ENCODE measurements at regions not wholly inside any gene's neighbourhood (a gene's known extent, or its start where the extent isn't known, plus 50 kb on each side); places are given as distances from the start of the nearest gene placed in this dataset.
A peak's percentile ranks its signal among the peaks of the same experiment; 100 is the strongest.
"Not testable (repeated sequence)": the region's sequence is repeated elsewhere in the genome, so short reads cannot be mapped to it uniquely, and the experiment has no call there.

GRCh38 chr6:121791396-121792315 lies 356.2 kb downstream of the GJA1 start:
- Mint-ChIP-seq H3K9me3 (ENCODE audit: low read depth) (peaks cover 3% of the 10 kb centered on the region), H3K27me3 (ENCODE audit: low read depth) (no peaks in the 10 kb centered on the region), H3K4me1 (ENCODE audit: low read depth) (peaks cover 26% of the 10 kb centered on the region), H3K36me3 (ENCODE audit: low read depth) (peaks cover 2% of the 10 kb centered on the region), H3K4me3 (ENCODE audit: unreplicated experiment) (no peak overlapping the region), H3K27ac (ENCODE audit: unreplicated experiment) (no peak overlapping the region)
- DNase-seq (ENCODE audit: low spot score), result no peak
- TF ChIP-seq CTCF (IDR thresholded peaks at IDR 0.05), result peak; percentile 44

GRCh38 chr6:121794630-121795029 lies 359.2 kb downstream of the GJA1 start:
- peaks cover 15% of the 10 kb centered on the region for H3K9me3 Mint-ChIP-seq (ENCODE audit: low read depth)
- H3K4me1 Mint-ChIP-seq (ENCODE audit: low read depth), result peaks cover 32% of the 10 kb centered on the region
- DNase-seq (ENCODE audit: low spot score), result no peak
- H3K27me3 Mint-ChIP-seq (ENCODE audit: low read depth), result no peaks in the 10 kb centered on the region
- H3K27ac Mint-ChIP-seq (ENCODE audit: unreplicated experiment), result peak overlapping the region; percentile 83
- peaks cover 3% of the 10 kb centered on the region for H3K36me3 Mint-ChIP-seq (ENCODE audit: low read depth)
- no peak overlapping the region for H3K4me3 Mint-ChIP-seq (ENCODE audit: unreplicated experiment)
- TF ChIP-seq CTCF (IDR thresholded peaks at IDR 0.05), result no peak

GRCh38 chr6:121797598-121797997 lies 362.2 kb downstream of the GJA1 start:
- H3K27me3 Mint-ChIP-seq (ENCODE audit: low read depth); DNase-seq (ENCODE audit: low spot score); H3K4me3 Mint-ChIP-seq (ENCODE audit: unreplicated experiment); H3K36me3 Mint-ChIP-seq (ENCODE audit: low read depth): not testable (repeated sequence)
- peak overlapping the region; percentile 8 for H3K27ac Mint-ChIP-seq (ENCODE audit: unreplicated experiment)
- peaks cover 26% of the 10 kb centered on the region for H3K4me1 Mint-ChIP-seq (ENCODE audit: low read depth)
- peaks cover 31% of the 10 kb centered on the region for H3K9me3 Mint-ChIP-seq (ENCODE audit: low read depth)

GRCh38 chr6:121798126-121798525 lies 362.7 kb downstream of the GJA1 start:
- peak overlapping the region; percentile 8 for H3K27ac Mint-ChIP-seq (ENCODE audit: unreplicated experiment)
- not testable (repeated sequence) for H3K36me3 Mint-ChIP-seq (ENCODE audit: low read depth); H3K4me3 Mint-ChIP-seq (ENCODE audit: unreplicated experiment); H3K27me3 Mint-ChIP-seq (ENCODE audit: low read depth); DNase-seq (ENCODE audit: low spot score)
- peaks cover 35% of the 10 kb centered on the region for H3K9me3 Mint-ChIP-seq (ENCODE audit: low read depth)
- H3K4me1 Mint-ChIP-seq (ENCODE audit: low read depth), result peaks cover 26% of the 10 kb centered on the region

GRCh38 chr6:121799574-121799973 lies 364.1 kb downstream of the GJA1 start:
- Mint-ChIP-seq H3K4me1 (ENCODE audit: low read depth) (peaks cover 16% of the 10 kb centered on the region), H3K9me3 (ENCODE audit: low read depth) (peaks cover 35% of the 10 kb centered on the region), H3K27ac (ENCODE audit: unreplicated experiment) (no peak overlapping the region), H3K4me3 (ENCODE audit: unreplicated experiment) (no peak overlapping the region), H3K27me3 (ENCODE audit: low read depth) (no peaks in the 10 kb centered on the region), H3K36me3 (ENCODE audit: low read depth) (peaks cover 5% of the 10 kb centered on the region)
- DNase-seq (ENCODE audit: low spot score), result no peak
- no peak for TF ChIP-seq CTCF (IDR thresholded peaks at IDR 0.05)

GRCh38 chr6:121800047-121800446 lies 364.6 kb downstream of the GJA1 start:
- Mint-ChIP-seq H3K4me1 (ENCODE audit: low read depth) (peaks cover 11% of the 10 kb centered on the region), H3K27ac (ENCODE audit: unreplicated experiment) (no peak overlapping the region), H3K4me3 (ENCODE audit: unreplicated experiment) (no peak overlapping the region), H3K36me3 (ENCODE audit: low read depth) (peaks cover 5% of the 10 kb centered on the region), H3K9me3 (ENCODE audit: low read depth) (peaks cover 35% of the 10 kb centered on the region), H3K27me3 (ENCODE audit: low read depth) (no peaks in the 10 kb centered on the region)
- DNase-seq (ENCODE audit: low spot score), result no peak
- no peak for TF ChIP-seq CTCF (IDR thresholded peaks at IDR 0.05)

Data from chondrocyte (in vitro differentiated cells).